Transverse colon (tissue), 4 donors: ENCODE measurements at regions not wholly inside any gene's neighbourhood (a gene's known extent, or its start where the extent isn't known, plus 50 kb on each side); places are given as distances from the start of the nearest gene placed in this dataset.

ENCODE experiments used
- DNase-seq: peaks from one replicate; pipeline ENCODE4 v3.0.0-alpha.2; 2019
- H3K27ac ChIP-seq, 4 donors: fragments of 200-600 bp; sonication (generic); 2 replicates each; pipeline ENCODE4 v1.5.1; 2016 to 2018; ENCODE audit warnings: inconsistent platforms in 4 of 4
- H3K27me3 ChIP-seq: fragments of 200-600 bp; sonication (generic); 2 replicates; pipeline ENCODE4 v1.5.1; 2017; ENCODE audit warnings: inconsistent platforms
- H3K36me3 ChIP-seq, 4 donors: fragments of 200-600 bp; sonication (generic); 2 replicates each; pipeline ENCODE4 v1.5.1; 2017 to 2019; ENCODE audit warnings: inconsistent platforms in 4 of 4
- H3K4me1 ChIP-seq, 4 donors: fragments of 200-600 bp; sonication (generic); 2 replicates each; pipeline ENCODE4 v1.5.1; 2017 to 2020; ENCODE audit warnings: inconsistent platforms in 4 of 4
- H3K4me3 ChIP-seq, 4 donors: fragments of 200-600 bp; sonication (generic); 1 replicate in 1 of 4; 2 replicates in 3 of 4; pipeline versions ENCODE4 v1.5.1 to v1.6.1; 2017 to 2019; ENCODE audit warnings: inconsistent platforms in 4 of 4
- H3K9me3 ChIP-seq, 2 donors: fragments of 200-600 bp; sonication (generic); 2 replicates each; pipeline ENCODE4 v1.5.1; 2017 to 2019; ENCODE audit warnings: inconsistent platforms in 2 of 2
- EP300 ChIP-seq: sonication (generic); formaldehyde crosslinking; IDR thresholded peaks from one replicate; pipeline ENCODE4 v1.6.1; 2017; ENCODE audit warnings: antibody characterized with exemption, low read depth
- POLR2A ChIP-seq: fragments of 450-650 bp; IDR thresholded peaks from one replicate; pipeline ENCODE4 v1.6.1; 2016; ENCODE audit warnings: antibody characterized with exemption, mild to moderate bottlenecking, moderate library complexity
- POLR2AphosphoS5 ChIP-seq, 3 donors: sonication (generic); formaldehyde crosslinking; IDR thresholded peaks; one replicate each; pipeline ENCODE4 v1.6.1; 2016; ENCODE audit warnings: antibody characterized with exemption in 3 of 3
- WGBS, 2 donors: methylation state at CpG; one replicate each; pipeline ENCODE4 v1.1.5; 2018; ENCODE audit warnings: low coverage in 1 of 2; 5-methylcytosine and 5-hydroxymethylcytosine counted together
- in situ Hi-C, 4 donors: fragments of 200-750 bp; cut with MboI; loops; one replicate each; pipeline versions ENCODE4 v1.15.0 to v1.15.1; 2017; ENCODE audit warnings: low sequenced_read_pairs in 3 of 4, low pct_ligation_motif_present in 1 of 4, low pct_unique_long_range_greater_than_20kb in 1 of 4
- intact Hi-C: fragments of 100-400 bp; cut with DNase I; formaldehyde crosslinking; loops from one replicate; pipeline ENCODE4 v1.15.1; 2023; ENCODE audit warnings: low total_unique reads
- TF ChIP-seq, protein P1 (sequence below), 5 experiments: fragments of 200-600 bp in 3 of 5; fragments of 450-650 bp in 2 of 5; sonication (generic) in 3 of 5; IDR thresholded peaks; 1 replicate in 2 of 5; 2 replicates in 3 of 5; pipeline ENCODE4 v1.5.1; 2016 to 2017; ENCODE audit warnings: antibody characterized with exemption in 5 of 5, inconsistent platforms in 3 of 5, mild to moderate bottlenecking in 2 of 5, moderate library complexity in 1 of 5

DNA sequence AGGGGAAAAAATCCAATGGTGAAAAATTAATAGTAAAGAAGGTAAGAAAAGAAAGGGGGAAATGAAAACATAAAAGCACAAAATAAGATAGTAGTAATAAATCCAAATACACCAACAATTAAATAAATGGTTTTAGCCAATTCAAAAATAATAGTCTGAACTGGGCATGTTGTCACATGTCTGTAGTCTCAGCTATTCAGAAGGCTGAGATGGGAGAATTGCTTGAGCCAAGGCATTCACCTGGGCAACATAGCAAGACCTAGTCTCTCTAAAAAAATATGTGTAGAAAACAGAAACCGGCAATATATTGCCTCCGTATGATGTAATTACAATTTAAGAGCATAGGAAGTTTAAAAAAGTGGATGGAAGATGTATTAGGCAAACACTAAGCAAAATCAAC lies 311.3 kb upstream of the FERMT1 start:
- no peaks in the 10 kb centered on the region for H3K27me3 ChIP-seq
- intact Hi-C loops (no loop called here), in situ Hi-C loops (no loop called here)
- no peaks in the 10 kb centered on the region for H3K36me3 ChIP-seq
- TF ChIP-seq POLR2AphosphoS5 (IDR thresholded peaks at IDR 0.05), result no peak
- TF ChIP-seq, protein P1, sequence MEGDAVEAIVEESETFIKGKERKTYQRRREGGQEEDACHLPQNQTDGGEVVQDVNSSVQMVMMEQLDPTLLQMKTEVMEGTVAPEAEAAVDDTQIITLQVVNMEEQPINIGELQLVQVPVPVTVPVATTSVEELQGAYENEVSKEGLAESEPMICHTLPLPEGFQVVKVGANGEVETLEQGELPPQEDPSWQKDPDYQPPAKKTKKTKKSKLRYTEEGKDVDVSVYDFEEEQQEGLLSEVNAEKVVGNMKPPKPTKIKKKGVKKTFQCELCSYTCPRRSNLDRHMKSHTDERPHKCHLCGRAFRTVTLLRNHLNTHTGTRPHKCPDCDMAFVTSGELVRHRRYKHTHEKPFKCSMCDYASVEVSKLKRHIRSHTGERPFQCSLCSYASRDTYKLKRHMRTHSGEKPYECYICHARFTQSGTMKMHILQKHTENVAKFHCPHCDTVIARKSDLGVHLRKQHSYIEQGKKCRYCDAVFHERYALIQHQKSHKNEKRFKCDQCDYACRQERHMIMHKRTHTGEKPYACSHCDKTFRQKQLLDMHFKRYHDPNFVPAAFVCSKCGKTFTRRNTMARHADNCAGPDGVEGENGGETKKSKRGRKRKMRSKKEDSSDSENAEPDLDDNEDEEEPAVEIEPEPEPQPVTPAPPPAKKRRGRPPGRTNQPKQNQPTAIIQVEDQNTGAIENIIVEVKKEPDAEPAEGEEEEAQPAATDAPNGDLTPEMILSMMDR (IDR thresholded peaks at IDR 0.05), result no peak
- TF ChIP-seq POLR2A, result no peak
- no peak for TF ChIP-seq EP300
- no peaks in the 10 kb centered on the region for H3K9me3 ChIP-seq
- H3K27ac ChIP-seq, result no peak overlapping the region
- 88 to 90% methylated on average over 2 of the region's 2 CpGs for WGBS, 2 donors
- H3K4me1 ChIP-seq, result no peaks in the 10 kb centered on the region
- DNase-seq, result no peak
- no peak overlapping the region for H3K4me3 ChIP-seq

DNA sequence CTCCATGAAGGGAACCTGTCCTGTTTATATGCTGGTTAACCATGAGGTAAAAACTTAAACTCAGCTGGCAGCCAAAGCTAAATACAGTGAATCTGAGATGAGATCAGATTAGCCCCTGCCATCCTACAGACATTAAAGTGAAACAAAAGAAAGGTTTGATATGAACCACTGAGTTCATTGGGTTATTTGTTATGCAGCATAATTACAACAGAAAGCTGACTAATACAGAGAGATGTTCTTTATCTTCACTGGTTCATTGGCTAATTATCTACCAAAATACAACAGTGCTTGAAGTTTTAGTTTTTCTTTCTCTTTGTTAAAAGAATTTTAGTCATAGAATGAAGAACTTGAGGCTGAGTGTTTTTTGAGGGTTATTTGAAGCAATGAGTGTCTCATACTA lies 307.6 kb upstream of the FERMT1 start:
- H3K27ac ChIP-seq, result no peak overlapping the region
- H3K36me3 ChIP-seq, result no peaks in the 10 kb centered on the region
- in situ Hi-C loops (no loop called here), intact Hi-C loops (no loop called here)
- no peaks in the 10 kb centered on the region for H3K9me3 ChIP-seq
- TF ChIP-seq EP300, result no peak
- no peak for TF ChIP-seq POLR2A
- TF ChIP-seq, protein P1 (IDR thresholded peaks at IDR 0.05), result no peak
- no peak for TF ChIP-seq POLR2AphosphoS5 (IDR thresholded peaks at IDR 0.05)
- H3K27me3 ChIP-seq, result no peaks in the 10 kb centered on the region
- no peak overlapping the region for H3K4me3 ChIP-seq
- no peaks in the 10 kb centered on the region for H3K4me1 ChIP-seq
- DNase-seq, result no peak

DNA sequence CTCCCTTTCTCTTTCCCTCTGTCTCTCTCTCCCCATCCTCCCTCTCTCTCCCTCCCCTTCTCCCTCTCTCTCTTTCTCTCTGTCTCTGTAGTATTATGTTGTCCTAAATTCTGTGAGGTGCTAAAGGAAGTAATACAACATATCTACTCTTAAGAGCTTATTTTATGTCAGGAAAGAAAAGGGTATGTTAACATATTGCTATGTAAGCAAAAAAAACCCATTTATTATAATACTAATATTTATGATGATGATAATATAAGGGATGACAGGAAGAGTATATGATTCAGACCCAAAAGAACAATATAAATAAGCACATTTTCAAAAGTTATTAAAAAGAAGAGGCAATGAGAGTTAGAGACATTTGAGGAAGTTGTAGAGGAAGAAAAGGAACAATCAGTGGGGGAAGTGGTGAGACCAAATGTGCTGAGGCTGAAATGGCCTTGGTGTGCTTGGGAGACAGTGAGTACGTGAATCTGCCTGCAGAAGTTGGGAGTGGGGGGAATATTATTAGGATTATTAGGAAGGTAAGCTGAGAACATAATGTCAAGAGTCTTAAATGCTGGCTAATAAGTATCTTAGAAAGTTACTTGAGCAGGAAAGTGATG lies 303.6 kb upstream of the FERMT1 start:
- no peak overlapping the region for H3K27ac ChIP-seq
- H3K36me3 ChIP-seq, result no peaks in the 10 kb centered on the region
- 58 to 67% methylated on average over 1 of the region's 1 CpG for WGBS, 2 donors
- no peaks in the 10 kb centered on the region for H3K4me1 ChIP-seq
- intact Hi-C loops (no loop called here), in situ Hi-C loops (no loop called here)
- H3K27me3 ChIP-seq, result no peaks in the 10 kb centered on the region
- H3K4me3 ChIP-seq, result no peak overlapping the region
- no peak for DNase-seq
- H3K9me3 ChIP-seq, result no peaks in the 10 kb centered on the region
- TF ChIP-seq EP300 (no peak), POLR2AphosphoS5 (IDR thresholded peaks at IDR 0.05) (no peak), POLR2A (no peak)
- TF ChIP-seq, protein P1 (IDR thresholded peaks at IDR 0.05), result no peak

DNA sequence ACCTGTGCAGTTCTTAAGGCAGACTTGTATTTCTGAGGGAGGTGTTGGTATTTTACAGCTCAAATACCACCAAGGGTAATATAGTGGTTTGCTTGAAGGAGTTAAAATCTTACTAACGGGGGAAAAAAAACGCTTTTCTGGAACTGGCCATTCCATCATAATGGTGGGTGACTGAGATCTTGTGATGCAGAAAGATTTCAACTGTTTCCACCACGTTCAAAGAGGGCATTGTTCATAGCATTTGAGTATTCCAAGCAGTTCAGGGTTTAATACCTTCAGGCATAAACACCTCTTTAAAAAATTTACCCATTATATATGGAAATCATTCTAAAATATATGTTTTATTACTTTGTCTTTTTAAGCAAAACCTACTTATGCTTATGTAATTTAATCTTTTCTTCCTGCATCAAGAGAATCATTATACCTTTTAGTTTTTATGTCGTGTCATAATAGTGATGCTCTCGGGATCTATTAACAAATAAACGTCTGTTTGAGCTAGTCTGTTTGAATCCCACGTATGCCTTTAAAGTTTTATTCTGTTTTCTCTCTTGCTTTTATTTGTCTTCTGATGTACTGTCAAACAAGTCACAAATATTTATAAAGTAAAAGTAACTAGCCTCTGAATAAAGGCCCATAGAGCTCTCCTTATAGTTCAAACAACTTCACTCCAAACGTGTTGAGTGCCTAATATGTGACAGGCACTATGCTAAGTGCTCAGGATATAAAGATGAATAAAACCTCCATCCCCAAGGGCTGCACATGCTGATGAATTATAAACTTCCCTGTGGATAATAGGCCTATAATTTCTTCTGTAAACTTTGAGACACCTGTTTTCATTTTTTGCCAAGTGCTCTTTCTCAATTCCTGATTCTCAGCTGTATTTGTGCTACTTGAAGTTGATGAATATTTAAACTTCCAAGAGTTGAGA lies 298.8 kb upstream of the FERMT1 start:
- WGBS, 2 donors, result 34 to 43% methylated on average over 7 to 8 of the region's 8 CpGs
- Histone ChIP-seq H3K27me3 (no peaks in the 10 kb centered on the region), H3K36me3 (no peaks in the 10 kb centered on the region), H3K4me1 (no peaks in the 10 kb centered on the region), H3K4me3 (no peak overlapping the region), H3K27ac (no peak overlapping the region), H3K9me3 (no peaks in the 10 kb centered on the region)
- intact Hi-C loops, result no loop called here
- DNase-seq, result no peak
- in situ Hi-C loops, result no loop called here
- TF ChIP-seq EP300, result no peak
- TF ChIP-seq POLR2AphosphoS5 (IDR thresholded peaks at IDR 0.05), result no peak
- no peak for TF ChIP-seq POLR2A
- TF ChIP-seq, protein P1 (IDR thresholded peaks at IDR 0.05), result no peak
